GM21619 (cell line): ENCODE measurements at regions not wholly inside any gene's neighbourhood (a gene's known extent, or its start where the extent isn't known, plus 50 kb on each side); places are given as distances from the start of the nearest gene placed in this dataset.
"Not testable (repeated sequence)": the region's sequence is repeated elsewhere in the genome, so short reads cannot be mapped to it uniquely, and the experiment has no call there.

Experiments used
- ATAC-seq: cut with Tn5 transposase; IDR thresholded peaks from one replicate; pipeline ENCODE4 v1.9.1; 2021; ENCODE audit not compliant: unreplicated experiment

DNA sequence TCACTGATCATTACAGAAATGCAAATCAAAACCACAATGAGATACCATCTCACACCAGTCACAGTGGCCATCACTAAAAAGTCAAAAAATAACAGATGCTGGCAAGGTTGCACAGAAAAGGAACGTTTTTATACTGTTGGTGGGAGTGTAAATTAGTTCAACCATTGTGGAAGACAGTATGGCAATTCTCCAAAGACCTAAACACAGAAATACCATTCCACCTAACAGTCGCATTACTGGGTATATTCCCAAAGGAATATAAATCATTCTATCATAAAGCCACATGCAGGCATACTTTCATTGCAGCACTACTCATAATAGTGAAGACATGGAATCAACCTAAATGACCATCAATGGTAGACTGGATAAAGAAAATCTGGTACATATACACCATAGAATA, 83.2 kb upstream of the ARID5B start:
- not testable (repeated sequence) for ATAC-seq

DNA sequence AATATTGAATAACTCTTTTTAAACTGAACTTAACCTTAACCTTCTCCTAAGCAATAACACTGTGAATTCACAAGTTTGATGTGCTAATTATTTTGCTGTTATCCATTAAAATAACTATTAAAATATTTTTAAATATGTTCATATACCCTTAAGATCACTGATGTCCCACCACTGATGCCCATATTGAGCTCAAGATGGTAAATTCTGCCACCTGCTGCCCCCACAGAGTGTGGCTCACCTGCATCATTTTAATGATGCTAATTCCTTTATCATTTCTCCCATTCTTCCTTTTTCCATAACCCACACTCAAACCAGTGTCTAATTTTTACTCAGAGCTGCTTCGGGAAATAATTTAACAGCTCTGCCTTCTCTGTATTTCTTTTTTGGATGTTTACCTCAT, 82.3 kb upstream of the ARID5B start:
- ATAC-seq: no peak

DNA sequence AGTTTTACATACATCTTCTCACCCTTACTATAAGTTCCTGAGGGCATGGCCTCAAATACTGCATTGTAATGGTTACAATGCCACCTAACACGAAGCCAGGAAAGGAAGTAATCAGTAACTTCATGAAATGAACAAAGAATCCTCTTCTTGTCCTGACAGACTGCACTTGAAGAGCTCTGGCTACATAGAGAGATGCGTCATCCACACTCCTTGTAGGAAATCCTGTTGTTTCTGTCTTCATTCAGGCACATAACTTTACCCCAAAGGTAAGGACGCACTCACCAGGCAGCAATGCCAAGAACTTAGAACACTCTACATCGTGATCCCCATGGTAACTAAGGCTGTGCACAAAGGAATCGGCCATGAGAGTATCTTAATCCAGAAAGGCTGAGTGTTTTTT, 80.3 kb upstream of the ARID5B start:
- no peak for ATAC-seq

DNA sequence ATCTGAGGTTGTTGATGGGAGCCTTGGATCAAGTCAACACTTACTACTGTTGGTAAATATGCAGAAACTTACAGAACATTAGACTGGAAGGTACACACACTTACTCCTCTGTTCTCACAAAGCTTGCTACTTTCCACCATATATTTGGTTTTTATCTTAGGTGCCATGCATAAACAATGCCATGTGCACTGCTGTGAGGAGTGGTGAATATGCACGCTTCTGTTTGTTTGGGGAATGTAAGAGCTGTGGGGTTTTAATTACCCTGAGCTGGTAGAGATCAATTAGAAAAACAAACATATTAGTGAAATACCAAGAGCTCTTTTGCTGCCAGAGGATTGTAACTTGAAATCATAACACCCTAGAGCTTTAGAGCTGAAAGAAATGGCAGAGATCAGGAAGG, 79.8 kb upstream of the ARID5B start:
- no peak for ATAC-seq

DNA sequence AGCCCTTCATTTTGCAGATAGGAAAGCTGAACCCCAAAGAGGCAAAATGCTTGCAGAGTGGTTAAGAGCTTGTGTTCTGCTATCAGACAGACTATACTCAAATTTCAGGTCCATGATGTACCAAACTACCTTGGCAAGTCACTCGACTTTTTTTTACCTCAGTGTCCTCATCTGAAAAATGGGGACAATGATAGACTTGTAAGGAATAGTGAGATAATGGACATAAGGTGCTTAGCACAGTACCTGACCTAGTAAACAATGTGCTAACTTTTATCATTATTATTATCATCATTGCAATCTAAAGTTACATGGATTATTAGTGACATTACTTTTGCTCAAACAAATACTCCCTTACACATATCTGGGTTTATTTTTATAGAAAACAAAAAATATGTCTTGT, 79.4 kb upstream of the ARID5B start:
- no peak for ATAC-seq

DNA sequence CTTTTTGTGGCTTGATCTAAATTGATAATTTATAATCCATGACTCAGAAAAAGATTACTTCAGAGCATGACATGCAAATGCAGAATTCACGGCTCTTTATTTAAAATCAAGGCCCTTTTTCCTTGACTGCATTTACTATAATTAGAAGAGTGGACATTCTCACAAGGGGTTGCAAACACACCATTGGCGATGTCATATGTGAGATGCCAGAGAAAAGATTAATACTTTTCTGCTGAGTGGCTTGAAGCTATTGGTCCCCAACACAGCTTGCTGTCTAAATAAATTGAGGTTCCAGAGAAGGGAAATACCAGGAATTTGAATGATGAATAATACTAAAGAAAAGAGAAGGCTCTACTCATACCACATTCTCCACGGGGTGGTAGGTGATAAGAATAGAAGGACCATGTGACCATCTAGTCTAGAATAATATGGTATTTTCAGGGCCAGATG, 78.7 kb upstream of the ARID5B start:
- no peak for ATAC-seq

DNA sequence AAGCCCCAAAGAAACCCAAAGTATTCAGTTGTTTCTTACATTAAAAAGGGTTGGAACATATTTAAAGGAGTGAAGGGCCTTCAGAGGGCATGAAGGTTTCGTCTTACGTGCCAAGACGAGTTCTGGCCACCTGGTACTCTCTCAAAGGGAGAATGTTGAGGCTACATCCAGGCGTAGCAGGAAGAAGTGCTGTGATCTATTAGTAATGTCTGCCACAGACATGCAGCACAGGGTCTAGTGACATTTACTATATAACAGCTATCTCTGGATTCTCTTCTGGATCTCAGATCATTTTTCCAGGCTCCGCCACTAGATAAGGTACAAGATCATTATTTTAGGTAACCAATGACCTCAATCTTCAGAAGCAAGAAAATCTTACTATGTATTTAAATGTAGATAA, 76.5 kb upstream of the ARID5B start:
- ATAC-seq: no peak

DNA sequence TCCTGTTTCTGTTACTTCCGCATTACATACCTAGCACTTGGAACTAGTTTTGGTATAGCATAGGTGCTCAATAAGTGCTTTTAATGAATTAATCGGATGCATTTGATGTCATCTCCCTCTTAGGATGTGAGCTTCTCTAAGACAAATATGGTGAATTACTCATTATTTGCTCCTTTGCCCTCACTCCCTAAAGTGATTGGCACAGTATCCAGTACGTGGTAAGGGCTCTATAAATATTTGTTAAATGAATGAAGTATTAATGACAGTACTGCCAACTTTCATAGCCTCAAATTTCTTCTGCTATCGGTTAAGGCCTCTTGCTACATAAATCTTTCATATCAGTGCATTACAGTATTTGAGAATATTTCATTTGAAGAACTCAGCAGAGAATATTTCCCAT, 75.9 kb upstream of the ARID5B start:
- ATAC-seq: no peak

DNA sequence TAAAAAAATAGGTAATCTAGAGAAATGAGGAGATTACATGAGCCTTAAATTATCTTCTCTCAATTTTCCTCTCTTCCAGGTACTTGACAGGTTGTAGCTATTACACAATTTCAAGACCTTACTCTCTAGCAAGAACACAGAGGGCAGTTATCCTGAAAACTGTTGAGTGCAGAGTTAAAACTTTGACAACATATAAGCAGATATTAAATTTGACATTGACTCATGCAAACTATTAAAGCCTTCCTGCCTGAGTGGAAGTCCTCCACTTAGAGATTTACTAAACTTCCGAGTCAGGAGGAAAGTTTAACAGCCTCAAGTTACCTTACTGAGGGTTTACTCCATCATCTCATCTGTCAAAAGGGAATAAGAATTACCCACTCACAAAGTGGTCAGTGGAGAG, 73.5 kb upstream of the ARID5B start:
- ATAC-seq: no peak

DNA sequence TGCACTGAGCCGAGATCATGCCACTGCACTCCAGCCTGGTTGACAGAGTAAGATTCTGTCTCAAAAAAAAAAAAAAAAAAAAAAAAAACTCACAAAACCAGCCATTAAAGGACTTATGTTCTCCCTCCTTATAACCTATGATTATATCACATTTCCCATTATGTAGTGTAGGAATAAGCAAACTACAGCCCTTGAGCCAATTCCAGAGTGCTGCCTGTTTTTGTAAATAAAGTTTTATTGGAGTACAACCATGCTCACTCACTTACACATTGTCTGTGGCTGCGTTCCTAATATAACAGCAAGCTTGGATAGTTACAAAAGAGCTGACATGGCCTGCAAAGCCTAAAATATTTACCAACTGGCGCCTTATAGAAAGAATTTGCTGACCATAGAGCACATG, 72.7 kb upstream of the ARID5B start:
- no peak for ATAC-seq

DNA sequence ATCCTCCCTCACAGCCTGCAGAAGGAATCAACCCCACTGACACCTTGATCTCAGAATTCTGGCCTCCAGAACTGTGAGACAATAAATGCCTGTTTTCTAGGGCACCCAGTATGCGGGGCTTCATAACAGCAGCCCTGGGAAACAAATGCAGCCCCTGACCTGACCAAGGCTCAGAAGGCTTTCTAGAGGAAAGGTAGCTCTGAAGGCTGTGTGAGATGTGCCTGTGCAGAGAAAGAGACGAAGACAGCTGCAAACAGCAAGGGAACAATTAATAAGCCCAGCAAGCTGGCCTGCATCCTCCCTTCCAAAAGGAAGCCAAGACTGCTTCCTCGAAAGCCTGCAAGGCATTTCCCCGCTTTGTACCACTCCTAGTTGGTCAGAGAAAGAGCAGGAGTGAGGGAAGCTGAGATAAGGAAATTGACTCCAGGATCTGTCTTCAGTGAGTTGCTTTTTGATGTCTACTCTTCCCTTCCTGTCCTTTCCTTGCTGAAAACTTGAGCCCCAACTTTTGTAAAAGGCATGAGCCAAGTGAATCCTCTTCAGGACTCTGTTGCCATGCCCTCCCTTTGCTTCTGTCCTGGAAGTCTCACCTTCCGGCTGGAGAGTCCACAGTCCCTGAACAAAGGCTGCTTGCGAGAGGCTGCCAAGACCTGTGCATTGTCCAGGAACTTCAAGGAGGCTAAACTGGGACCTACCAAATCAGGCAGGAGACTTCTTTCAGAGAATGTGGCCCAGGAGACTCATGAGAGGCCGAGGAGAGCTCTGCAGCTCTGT, 71.2 kb upstream of the ARID5B start:
- no peak for ATAC-seq

DNA sequence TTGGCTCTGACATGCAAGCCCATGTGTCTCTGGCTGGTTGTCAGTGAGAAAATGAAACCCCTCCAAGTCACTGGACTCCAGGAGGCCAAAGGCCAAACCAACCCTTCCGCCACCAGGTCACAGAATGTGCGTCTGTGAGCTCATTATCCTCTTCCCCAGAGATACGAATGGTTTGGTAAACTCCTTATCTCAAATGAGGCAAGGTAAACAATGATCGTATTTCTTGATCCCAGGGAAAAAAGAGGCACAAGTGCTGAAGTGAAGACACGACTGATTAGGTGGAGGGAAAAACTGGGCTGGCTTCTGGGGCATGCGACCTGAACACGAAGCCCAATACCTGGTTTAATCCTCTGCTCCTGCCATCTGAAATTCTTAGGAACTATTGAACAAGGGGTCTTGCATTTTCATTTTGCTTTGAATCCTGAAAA, 70.6 kb upstream of the ARID5B start:
- ATAC-seq: no peak

DNA sequence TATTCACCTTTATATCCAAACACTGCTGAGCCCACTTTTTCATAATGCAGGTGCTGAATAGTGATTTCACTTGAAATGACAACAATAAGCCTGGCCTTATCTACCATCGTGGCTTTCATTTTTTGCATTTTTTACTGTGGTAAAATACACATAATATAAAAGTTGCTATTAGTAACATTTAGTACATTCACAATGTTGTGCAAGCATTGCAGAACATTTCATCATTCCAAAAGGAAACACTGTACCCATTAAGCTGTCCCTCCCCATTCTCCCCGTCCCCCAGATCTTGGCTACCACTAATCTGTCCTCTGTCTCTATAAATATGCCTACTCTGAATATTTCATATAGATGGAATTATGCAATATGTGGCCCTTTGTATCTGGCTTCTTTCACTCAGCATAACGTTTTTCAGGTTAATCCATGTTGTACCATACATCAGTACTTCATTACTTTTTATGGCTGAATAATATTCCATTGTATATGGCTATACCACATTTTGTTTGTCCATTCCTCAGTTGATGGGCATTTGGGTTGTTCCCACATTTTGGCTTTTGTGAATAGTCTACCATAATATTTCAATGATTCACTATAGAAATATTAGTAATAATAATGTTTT, 68.5 kb upstream of the ARID5B start:
- no peak for ATAC-seq

DNA sequence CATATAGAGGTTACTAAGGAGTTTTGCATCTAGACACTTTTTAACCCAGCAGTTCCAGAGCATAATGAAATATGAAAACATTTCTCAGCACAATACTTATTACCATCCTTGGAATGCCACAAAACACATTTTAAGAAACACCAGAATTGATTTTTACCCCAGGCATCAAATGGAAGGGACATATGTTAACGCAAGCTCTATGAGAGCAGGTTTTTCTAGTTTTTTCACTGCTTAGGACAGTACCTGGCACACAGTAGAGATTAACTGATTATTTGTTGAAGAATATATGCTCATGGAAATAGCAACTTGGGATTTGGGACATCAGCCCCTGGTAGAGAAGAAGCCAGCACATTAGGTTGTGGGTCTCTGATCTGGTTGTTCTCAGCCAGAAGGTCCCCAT, 67.0 kb upstream of the ARID5B start:
- ATAC-seq: no peak

DNA sequence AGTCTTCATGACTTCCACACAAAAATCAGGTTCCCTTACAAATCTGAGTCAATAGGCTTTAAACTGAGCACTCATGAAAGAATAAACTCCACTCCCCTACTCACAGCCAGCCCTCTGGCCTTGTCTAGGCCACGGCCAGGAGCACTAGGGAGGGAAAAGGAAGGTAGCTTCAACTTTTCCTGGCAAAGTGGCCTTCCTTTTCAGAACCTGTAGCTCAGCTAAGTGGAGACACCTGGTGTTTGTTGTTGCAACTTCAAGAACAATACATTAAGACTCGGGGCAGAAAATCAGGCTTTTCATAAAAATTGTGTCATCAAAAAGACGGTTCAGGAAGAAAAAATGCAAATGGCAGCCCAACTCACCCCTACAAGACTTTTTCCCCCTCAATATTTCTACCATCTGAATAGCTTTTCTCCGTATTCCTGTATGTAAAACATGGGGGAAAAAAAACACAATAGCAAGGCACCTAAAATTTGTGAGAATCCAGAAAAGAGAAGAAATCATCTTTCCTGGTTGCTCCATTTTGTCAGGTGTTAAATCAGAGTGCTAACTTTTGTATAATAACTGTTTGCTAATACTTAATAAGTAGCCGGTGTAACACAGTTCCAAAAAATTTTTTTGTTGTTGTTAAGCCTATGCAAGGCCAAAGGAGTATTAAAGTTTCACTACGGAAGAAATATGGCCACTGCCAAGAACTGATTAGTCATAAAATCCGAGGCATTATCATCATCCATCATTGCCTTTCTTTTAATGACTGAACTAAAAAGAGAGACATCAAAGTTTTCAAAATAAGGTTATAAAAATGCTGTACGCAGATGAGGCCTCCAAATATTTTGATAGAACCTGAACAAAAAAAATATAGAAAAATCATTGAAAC, 66.2 kb upstream of the ARID5B start:
- peak; percentile 86 for ATAC-seq

DNA sequence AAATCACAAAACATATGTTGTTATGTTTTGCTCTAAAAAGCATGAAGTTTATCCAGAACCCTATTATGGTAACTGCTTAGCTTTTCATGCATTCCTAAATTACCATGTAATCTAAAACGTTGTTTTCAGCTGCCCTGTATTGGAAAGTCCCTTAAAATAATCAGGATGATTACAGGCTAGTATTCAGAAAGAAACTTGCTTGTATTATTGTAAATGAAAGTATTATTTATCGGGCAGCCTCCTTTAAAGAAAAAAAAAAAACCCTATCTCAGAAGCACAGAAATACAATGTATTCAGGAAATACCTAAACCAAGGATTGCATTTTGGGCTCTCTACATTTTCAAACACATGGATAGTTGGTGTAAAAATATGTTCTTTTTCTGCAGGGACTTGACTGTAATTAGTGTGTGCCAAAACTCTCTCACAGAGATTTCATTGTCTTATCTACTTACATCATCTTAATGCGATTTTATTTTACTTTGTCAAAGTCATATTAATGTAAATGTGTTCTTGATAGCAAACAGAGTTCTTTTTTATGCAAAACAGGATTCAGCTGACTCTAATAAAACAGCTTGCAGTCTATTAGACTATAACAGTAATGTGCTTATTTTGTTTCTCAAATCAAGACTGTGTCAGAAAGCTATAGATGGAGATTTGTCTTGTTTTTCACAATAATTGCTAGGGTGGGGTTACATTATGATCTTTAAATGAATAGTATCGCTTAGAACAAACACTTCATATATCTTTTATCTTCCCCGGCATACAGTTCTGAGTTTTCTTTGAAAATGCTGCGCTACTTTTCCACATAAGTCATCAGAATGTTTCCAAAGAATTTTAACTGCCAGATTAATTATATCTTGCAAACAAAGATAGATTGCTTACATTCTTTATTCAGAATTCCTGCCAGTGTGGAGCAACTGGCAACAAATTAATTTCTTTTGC, 65.3 kb upstream of the ARID5B start:
- no peak for ATAC-seq

DNA sequence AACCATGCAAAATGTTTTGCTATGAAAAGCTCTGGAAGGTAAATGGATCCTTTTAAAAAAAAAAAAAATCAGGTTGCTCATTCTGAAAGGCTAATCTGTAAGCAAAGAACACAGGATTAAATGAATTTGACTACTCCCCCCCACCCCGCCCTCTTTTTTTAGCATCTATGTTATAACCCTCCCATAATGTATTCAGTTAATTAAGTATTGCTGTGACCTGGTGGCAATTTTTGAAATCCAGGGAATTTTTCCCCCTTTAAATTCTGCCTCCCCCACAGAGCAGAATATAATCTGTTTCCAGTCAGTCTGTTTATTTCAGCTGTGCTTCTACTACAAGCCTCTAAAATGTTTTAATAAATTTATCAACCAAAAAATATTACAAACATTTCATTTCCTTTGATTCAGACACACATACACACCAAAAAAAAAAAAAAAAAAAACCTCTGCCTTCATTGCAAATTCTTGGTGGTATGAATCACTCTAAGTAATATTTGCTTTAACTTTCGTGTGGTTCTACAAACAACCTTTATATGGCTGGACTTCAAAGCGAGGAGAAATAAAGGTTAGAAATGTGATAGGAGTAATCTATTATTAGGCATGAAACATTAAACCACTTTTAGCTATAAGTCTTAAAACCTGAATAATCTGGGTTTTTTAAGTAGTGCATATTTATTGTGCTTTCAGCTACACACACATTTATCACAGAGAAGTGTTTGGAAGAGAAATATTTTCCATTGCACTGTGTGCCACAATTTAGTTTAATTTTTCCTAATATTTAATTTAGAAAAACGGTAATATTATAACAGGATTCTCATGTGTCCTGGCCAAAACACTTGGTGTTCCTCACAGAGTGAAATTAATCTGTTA, 64.4 kb upstream of the ARID5B start:
- ATAC-seq: no peak

DNA sequence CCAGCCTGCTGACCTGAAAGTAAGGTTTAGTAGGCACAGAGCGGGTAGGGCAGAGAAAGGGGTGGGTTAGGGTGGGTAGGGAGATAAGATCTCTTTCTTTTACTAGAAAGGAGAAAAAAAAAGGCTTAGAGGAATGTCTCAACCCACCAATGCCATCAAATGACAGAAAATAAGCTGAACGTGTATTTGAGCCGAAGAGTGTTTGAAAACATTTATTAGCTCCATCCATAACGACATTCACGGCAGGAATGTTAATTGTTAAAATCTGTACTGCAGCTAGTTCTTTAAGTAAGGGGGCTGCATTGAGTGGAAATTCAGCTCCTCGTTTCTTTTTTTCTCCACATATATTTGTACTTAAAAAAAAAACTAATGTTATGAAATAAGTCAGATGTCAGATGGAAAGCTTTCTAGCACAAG, 63.7 kb upstream of the ARID5B start:
- ATAC-seq: no peak

DNA sequence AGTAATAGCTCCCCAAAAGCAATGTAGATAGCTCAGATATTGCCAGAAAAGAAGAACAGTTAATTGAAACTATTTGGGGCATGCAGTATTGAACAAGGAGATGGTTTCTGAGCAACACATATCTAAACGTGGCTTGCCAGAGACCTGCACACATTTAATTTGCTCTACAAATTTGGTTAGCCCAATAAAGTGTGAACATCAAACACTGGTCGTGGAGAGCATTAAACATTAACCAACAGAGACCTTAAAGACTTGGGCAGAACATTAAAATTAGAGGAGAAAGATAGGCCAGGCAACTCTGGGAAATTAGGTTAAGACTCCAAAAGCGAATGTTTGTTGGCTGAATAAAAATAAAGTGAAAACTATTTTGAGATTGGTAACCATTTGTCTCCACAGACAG, 61.6 kb upstream of the ARID5B start:
- ATAC-seq: no peak

DNA sequence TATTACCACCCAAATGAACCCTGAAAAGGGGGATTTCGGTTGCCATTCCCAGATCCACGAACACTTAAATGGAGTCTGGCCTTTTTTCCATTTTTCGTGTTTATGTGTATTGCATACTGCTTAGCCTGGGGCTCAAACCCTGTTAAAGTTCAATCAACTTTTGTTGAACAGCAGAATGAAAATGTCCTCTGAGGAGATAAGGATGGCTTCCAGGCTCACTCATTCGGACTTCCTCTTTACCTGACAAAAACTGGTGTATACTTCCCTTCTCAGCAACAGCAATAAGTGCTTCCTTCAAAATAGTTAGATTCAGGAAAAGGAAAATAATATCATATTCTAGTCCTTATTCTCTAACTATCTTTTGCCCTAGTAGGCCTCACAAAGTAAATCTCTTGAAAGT, 61.1 kb upstream of the ARID5B start:
- no peak for ATAC-seq
